OCI-LY3 (cell line): ENCODE measurements at regions not wholly inside any gene's neighbourhood (a gene's known extent, or its start where the extent isn't known, plus 50 kb on each side); places are given as distances from the start of the nearest gene placed in this dataset.

Experiments used
- EZH2phosphoT487 ChIP-seq: fragments of 200-600 bp; shearing (Covaris generic); IDR thresholded peaks from 2 replicates; pipeline ENCODE4 v1.6.1; 2018; ENCODE audit warnings: antibody characterized with exemption, mixed run types, low read depth
- TF ChIP-seq, protein P1 (sequence below): fragments of 200-600, 300-600 bp; sonication (generic); IDR thresholded peaks from 2 replicates; pipeline ENCODE4 v1.5.1; 2014; ENCODE audit warnings: antibody characterized with exemption, low read length, low read depth

DNA sequence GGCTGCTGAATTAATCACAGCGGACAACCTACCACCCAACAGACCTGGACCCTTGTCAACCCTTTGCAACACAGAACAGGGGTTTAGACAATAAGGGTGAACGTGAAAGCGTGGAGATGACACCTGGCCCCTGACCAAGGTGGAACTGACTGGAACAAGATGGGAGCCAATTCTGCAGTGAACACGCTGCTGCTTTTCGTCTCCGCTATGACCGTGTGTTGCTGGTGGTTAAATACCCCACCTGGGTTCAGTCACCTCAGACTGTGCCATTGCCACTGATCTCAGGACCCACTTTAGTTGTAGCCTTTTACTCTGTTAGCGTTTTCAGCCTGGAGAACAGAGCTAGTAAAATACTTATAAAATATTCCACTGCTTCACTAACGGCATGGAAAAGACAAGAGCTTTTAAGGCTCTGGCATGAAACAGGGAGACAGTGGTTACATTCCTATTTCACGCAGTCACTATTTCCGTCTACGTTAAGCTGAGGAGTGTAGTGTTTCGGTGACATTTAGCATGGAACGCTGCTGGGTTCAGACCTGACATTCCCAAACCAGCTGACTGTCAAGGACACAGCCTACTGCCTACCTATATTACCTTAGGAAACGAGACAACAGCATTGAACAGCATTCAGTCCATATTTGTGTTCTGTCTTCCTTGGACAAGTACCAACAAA lies 119.5 kb upstream of the PRSS1 start:
- TF ChIP-seq, protein P1, sequence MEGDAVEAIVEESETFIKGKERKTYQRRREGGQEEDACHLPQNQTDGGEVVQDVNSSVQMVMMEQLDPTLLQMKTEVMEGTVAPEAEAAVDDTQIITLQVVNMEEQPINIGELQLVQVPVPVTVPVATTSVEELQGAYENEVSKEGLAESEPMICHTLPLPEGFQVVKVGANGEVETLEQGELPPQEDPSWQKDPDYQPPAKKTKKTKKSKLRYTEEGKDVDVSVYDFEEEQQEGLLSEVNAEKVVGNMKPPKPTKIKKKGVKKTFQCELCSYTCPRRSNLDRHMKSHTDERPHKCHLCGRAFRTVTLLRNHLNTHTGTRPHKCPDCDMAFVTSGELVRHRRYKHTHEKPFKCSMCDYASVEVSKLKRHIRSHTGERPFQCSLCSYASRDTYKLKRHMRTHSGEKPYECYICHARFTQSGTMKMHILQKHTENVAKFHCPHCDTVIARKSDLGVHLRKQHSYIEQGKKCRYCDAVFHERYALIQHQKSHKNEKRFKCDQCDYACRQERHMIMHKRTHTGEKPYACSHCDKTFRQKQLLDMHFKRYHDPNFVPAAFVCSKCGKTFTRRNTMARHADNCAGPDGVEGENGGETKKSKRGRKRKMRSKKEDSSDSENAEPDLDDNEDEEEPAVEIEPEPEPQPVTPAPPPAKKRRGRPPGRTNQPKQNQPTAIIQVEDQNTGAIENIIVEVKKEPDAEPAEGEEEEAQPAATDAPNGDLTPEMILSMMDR = no peak
- TF ChIP-seq EZH2phosphoT487 = no peak
